Gastroesophageal sphincter (tissue), 4 donors: ENCODE measurements at regions not wholly inside any gene's neighbourhood (a gene's known extent, or its start where the extent isn't known, plus 50 kb on each side); places are given as distances from the start of the nearest gene placed in this dataset.
"Not testable (repeated sequence)": the region's sequence is repeated elsewhere in the genome, so short reads cannot be mapped to it uniquely, and the experiment has no call there.

Source experiments
- ATAC-seq: fragments of 150-250 bp; one replicate; pipeline ENCODE4 v1.9.1; 2016; ENCODE audit warnings: mild to moderate bottlenecking, moderate library complexity
- H3K27ac ChIP-seq, 4 donors: fragments of 200-600 bp; sonication (generic) in 3 of 4; 1 replicate in 3 of 4; 2 replicates in 1 of 4; pipeline ENCODE4 v1.5.1; 2016 to 2019
- H3K27me3 ChIP-seq: fragments of 200-600 bp; sonication (generic); one replicate; pipeline ENCODE4 v1.5.1; 2019
- H3K36me3 ChIP-seq, 2 donors: fragments of 200-600 bp; sonication (generic); one replicate each; pipeline ENCODE4 v1.5.1; 2019; ENCODE audit warnings: control low read depth in 1 of 2
- H3K4me1 ChIP-seq, 3 donors: fragments of 200-600 bp; sonication (generic); 1 replicate in 2 of 3; 2 replicates in 1 of 3; pipeline ENCODE4 v1.5.1; 2016 to 2019; ENCODE audit warnings: control low read depth in 2 of 3
- H3K4me3 ChIP-seq, 2 donors: fragments of 200-600 bp; sonication (generic); one replicate each; pipeline ENCODE4 v1.5.1; 2019; ENCODE audit warnings: mild to moderate bottlenecking in 1 of 2, moderate library complexity in 1 of 2
- H3K9me3 ChIP-seq, 3 donors: fragments of 200-600 bp; sonication (generic); one replicate each; pipeline ENCODE4 v1.5.1; 2017 to 2019; ENCODE audit warnings: control low read depth in 2 of 3
- CTCF ChIP-seq, 4 experiments: fragments of 200-600 bp in 2 of 4; fragments of 450-650 bp in 2 of 4; sonication (generic) in 1 of 4; IDR thresholded peaks; one replicate each; pipeline ENCODE4 v1.5.1; 2017 to 2019; ENCODE audit warnings: antibody characterized with exemption in 4 of 4, mild to moderate bottlenecking in 2 of 4, moderate library complexity in 2 of 4
- EP300 ChIP-seq: sonication (generic); formaldehyde crosslinking; IDR thresholded peaks from one replicate; pipeline ENCODE4 v1.6.1; 2017; ENCODE audit warnings: antibody characterized with exemption, mild to moderate bottlenecking
- POLR2A ChIP-seq, 2 donors: fragments of 450-650 bp; IDR thresholded peaks; one replicate each; pipeline ENCODE4 v1.6.1; 2017; ENCODE audit warnings: antibody characterized with exemption in 2 of 2, mild to moderate bottlenecking in 2 of 2, moderate library complexity in 1 of 2
- POLR2AphosphoS5 ChIP-seq: sonication (generic); formaldehyde crosslinking; IDR thresholded peaks from one replicate; pipeline ENCODE4 v1.6.1; 2017; ENCODE audit warnings: antibody characterized with exemption
- WGBS, 2 donors: methylation state at CpG; one replicate each; pipeline ENCODE4 v1.1.5; 2018; ENCODE audit warnings: low coverage in 1 of 2; 5-methylcytosine and 5-hydroxymethylcytosine counted together

GRCh38 chr20:48025051-48025515 lies 239.8 kb upstream of the SULF2 start:
- ATAC-seq = peak; percentile 57
- Histone ChIP-seq H3K27ac (peak overlapping the region in 2 of 4 donors; percentile 45 to 58), H3K27me3 (no peaks in the 10 kb centered on the region), H3K36me3 (no peaks in the 10 kb centered on the region), H3K4me3 (peak overlapping the region in 1 of 2 donors; percentile 24), H3K9me3 (no peaks in the 10 kb centered on the region), H3K4me1 (peaks cover 0 to 10% (median 0%) of the 10 kb centered on the region in 3 donors)
- WGBS, 2 donors = 36 to 40% methylated on average over 6 to 8 of the region's 13 CpGs
- TF ChIP-seq EP300 = no peak
- peak; percentile 45 for TF ChIP-seq POLR2AphosphoS5
- no peak for TF ChIP-seq CTCF (IDR thresholded peaks at IDR 0.05)
- no peak for TF ChIP-seq POLR2A (IDR thresholded peaks at IDR 0.05)

- Histone ChIP-seq H3K27me3 (no peaks in the 10 kb centered on the region), H3K4me3 (no peak overlapping the region), H3K36me3 (no peaks in the 10 kb centered on the region), H3K4me1 (peaks cover 0 to 10% (median 0%) of the 10 kb centered on the region in 3 donors), H3K27ac (peak overlapping the region in 1 of 4 donors; percentile 45), H3K9me3 (no peaks in the 10 kb centered on the region)
- 67 to 94% methylated on average over 2 to 3 of the region's 3 CpGs for WGBS, 2 donors
- TF ChIP-seq EP300 (no peak), CTCF (IDR thresholded peaks at IDR 0.05) (no peak), POLR2A (IDR thresholded peaks at IDR 0.05) (no peak), POLR2AphosphoS5 (no peak)
- ATAC-seq = no peak
Observed at GRCh38 chr20:48024539-48024938, 239.3 kb upstream of the SULF2 start.

- H3K4me3 ChIP-seq, H3K27ac ChIP-seq, H3K27me3 ChIP-seq, ATAC-seq, H3K36me3 ChIP-seq, H3K9me3 ChIP-seq: not testable (repeated sequence)
- WGBS, 2 donors = 86 to 90% methylated on average over 3 of the region's 6 CpGs
- H3K4me1 ChIP-seq = peaks cover 0 to 10% (median 0%) of the 10 kb centered on the region in 3 donors
Observed at GRCh38 chr20:48020696-48021095, 235.4 kb upstream of the SULF2 start.

GRCh38 chr20:48019940-48020339 lies 234.7 kb upstream of the SULF2 start:
- H3K36me3 ChIP-seq = no peaks in the 10 kb centered on the region
- 83% methylated on average over 2 of the region's 6 CpGs; no CpG with 5 or more reads in 1 of the 2 donors for WGBS, 2 donors
- no peak for ATAC-seq
- no peak overlapping the region for H3K27ac ChIP-seq
- no peaks in the 10 kb centered on the region for H3K9me3 ChIP-seq
- TF ChIP-seq CTCF (IDR thresholded peaks at IDR 0.05) = no peak
- no peak for TF ChIP-seq POLR2AphosphoS5
- TF ChIP-seq EP300 = no peak
- TF ChIP-seq POLR2A (IDR thresholded peaks at IDR 0.05) = no peak
- H3K4me3 ChIP-seq = no peak overlapping the region
- peaks cover 0 to 12% (median 0%) of the 10 kb centered on the region in 3 donors for H3K4me1 ChIP-seq
- H3K27me3 ChIP-seq = no peaks in the 10 kb centered on the region

GRCh38 chr20:48019496-48019895 lies 234.2 kb upstream of the SULF2 start:
- Histone ChIP-seq H3K36me3 (no peaks in the 10 kb centered on the region), H3K27me3 (no peaks in the 10 kb centered on the region), H3K27ac (no peak overlapping the region), H3K4me1 (peaks cover 0 to 8% (median 0%) of the 10 kb centered on the region in 3 donors), H3K4me3 (no peak overlapping the region), H3K9me3 (no peaks in the 10 kb centered on the region)
- 100% methylated on average over 1 of the region's 4 CpGs; no CpG with 5 or more reads in 1 of the 2 donors for WGBS, 2 donors
- no peak for TF ChIP-seq CTCF (IDR thresholded peaks at IDR 0.05)
- no peak for TF ChIP-seq EP300
- no peak for TF ChIP-seq POLR2AphosphoS5
- TF ChIP-seq POLR2A (IDR thresholded peaks at IDR 0.05) = no peak
- no peak for ATAC-seq

GRCh38 chr20:48018851-48019250 lies 233.6 kb upstream of the SULF2 start:
- not testable (repeated sequence) for H3K36me3 ChIP-seq, ATAC-seq, H3K9me3 ChIP-seq, H3K27me3 ChIP-seq, H3K4me3 ChIP-seq, H3K27ac ChIP-seq, H3K4me1 ChIP-seq
- WGBS, 2 donors = 65 to 78% methylated on average over 3 to 6 of the region's 6 CpGs
